MM.1S (cell line): ENCODE measurements at regions not wholly inside any gene's neighbourhood (a gene's known extent, or its start where the extent isn't known, plus 50 kb on each side); places are given as distances from the start of the nearest gene placed in this dataset.

Experiments
- EZH2 ChIP-seq: fragments of 300-600 bp; sonication (generic); optimal IDR thresholded peaks from 2 replicates; pipeline ENCODE3; 2017; ENCODE audit warnings: low read depth, mild to moderate bottlenecking, antibody characterized with exemption, low read length, mixed read lengths
- EZH2phosphoT487 ChIP-seq: fragments of 300-600 bp; sonication (generic); IDR thresholded peaks from 2 replicates; pipeline ENCODE4 v1.6.1; 2018; ENCODE audit warnings: antibody characterized with exemption, low read length
- TF ChIP-seq, protein P1 (sequence below): fragments of 300-600 bp; sonication (generic); IDR thresholded peaks from 2 replicates; pipeline ENCODE4 v1.5.1; 2016; ENCODE audit warnings: antibody characterized with exemption, low read length, mixed read lengths

GRCh38 chr4:18440527-18441202, 419.1 kb upstream of the LCORL start:
- TF ChIP-seq, protein P1, sequence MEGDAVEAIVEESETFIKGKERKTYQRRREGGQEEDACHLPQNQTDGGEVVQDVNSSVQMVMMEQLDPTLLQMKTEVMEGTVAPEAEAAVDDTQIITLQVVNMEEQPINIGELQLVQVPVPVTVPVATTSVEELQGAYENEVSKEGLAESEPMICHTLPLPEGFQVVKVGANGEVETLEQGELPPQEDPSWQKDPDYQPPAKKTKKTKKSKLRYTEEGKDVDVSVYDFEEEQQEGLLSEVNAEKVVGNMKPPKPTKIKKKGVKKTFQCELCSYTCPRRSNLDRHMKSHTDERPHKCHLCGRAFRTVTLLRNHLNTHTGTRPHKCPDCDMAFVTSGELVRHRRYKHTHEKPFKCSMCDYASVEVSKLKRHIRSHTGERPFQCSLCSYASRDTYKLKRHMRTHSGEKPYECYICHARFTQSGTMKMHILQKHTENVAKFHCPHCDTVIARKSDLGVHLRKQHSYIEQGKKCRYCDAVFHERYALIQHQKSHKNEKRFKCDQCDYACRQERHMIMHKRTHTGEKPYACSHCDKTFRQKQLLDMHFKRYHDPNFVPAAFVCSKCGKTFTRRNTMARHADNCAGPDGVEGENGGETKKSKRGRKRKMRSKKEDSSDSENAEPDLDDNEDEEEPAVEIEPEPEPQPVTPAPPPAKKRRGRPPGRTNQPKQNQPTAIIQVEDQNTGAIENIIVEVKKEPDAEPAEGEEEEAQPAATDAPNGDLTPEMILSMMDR: no peak
- no peak for TF ChIP-seq EZH2
- no peak for TF ChIP-seq EZH2phosphoT487
